ENCODE measurements at regions not wholly inside any gene's neighbourhood (a gene's known extent, or its start where the extent isn't known, plus 50 kb on each side); places are given as distances from the start of the nearest gene placed in this dataset.

DNA sequence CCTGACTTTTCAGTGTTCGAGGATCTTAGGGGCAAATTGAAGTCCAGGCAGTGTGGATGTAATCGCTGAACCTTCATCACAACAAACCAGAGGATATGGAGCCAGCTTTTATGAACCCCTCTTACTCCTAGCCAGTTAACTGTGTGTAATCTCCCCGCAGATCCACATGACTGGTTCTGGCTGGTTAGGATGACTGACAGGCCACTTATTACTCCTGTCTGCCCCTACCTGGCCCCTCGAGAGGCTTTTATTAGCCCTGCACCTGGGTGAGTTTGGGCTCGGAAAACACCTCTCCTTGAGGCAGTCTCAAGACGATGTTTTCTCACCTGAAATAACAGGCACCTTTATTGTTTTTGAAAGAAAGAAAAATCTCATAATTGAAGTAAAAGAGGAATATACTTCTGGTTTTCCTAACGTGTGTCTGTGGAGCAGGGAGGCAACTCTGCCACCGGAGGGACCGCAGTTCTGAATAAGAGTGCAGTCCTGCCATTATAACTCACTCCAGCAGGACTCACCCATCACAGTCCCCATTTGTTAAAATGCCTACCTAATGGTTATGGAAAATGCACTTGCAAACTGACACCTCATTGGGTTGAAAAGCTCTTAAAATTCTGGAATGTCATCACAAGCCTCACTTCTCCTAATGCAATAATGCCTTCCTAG lies 291.9 kb upstream of the N4BP1 start:
- no peak for DNase-seq (ENCODE audit: low spot score)
- peak; percentile 78 for ATAC-seq (ENCODE audit: low read depth)
- H3K4me1 ChIP-seq (ENCODE audit: insufficient read depth, poor library complexity, severe bottlenecking), result no peaks in the 10 kb centered on the region
- peaks cover 3% of the 10 kb centered on the region for H3K27me3 ChIP-seq (ENCODE audit: insufficient read depth, poor library complexity, severe bottlenecking)
- TF ChIP-seq, protein P1, sequence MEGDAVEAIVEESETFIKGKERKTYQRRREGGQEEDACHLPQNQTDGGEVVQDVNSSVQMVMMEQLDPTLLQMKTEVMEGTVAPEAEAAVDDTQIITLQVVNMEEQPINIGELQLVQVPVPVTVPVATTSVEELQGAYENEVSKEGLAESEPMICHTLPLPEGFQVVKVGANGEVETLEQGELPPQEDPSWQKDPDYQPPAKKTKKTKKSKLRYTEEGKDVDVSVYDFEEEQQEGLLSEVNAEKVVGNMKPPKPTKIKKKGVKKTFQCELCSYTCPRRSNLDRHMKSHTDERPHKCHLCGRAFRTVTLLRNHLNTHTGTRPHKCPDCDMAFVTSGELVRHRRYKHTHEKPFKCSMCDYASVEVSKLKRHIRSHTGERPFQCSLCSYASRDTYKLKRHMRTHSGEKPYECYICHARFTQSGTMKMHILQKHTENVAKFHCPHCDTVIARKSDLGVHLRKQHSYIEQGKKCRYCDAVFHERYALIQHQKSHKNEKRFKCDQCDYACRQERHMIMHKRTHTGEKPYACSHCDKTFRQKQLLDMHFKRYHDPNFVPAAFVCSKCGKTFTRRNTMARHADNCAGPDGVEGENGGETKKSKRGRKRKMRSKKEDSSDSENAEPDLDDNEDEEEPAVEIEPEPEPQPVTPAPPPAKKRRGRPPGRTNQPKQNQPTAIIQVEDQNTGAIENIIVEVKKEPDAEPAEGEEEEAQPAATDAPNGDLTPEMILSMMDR (IDR thresholded peaks at IDR 0.05; ENCODE audit: poor library complexity, severe bottlenecking), result peak; percentile 36
- H3K36me3 ChIP-seq (ENCODE audit: low read depth), result no peaks in the 10 kb centered on the region
- no peaks in the 10 kb centered on the region for H3K9me3 ChIP-seq (ENCODE audit: severe bottlenecking)
- no peak overlapping the region for H3K4me3 ChIP-seq (ENCODE audit: severe bottlenecking)
- H3K27ac ChIP-seq (ENCODE audit: poor library complexity, severe bottlenecking), result no peak overlapping the region

DNA sequence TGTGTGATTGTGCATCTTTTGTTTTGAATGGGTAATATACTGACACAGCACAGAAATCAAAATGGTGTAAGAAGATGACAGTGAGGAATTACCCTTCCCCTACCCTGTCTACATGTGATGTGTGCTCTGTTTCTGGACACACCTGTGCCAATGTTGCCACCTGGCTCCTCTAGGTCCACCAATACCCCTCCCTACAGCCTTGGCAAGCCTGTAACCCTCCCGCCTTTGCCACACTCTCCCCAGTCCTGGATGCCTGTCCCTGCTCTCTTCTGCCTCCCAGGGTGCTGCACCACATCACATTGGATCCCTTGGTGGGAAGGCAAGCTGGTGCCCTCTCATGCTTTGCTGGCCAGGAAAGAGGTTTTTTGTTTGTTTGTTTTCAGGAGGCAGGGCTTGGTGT lies 289.5 kb upstream of the N4BP1 start:
- ATAC-seq (ENCODE audit: low read depth), result no peak
- no peaks in the 10 kb centered on the region for H3K4me1 ChIP-seq (ENCODE audit: insufficient read depth, poor library complexity, severe bottlenecking)
- no peak for DNase-seq (ENCODE audit: low spot score)
- no peak overlapping the region for H3K27ac ChIP-seq (ENCODE audit: poor library complexity, severe bottlenecking)
- no peaks in the 10 kb centered on the region for H3K36me3 ChIP-seq (ENCODE audit: low read depth)
- H3K4me3 ChIP-seq (ENCODE audit: severe bottlenecking), result no peak overlapping the region
- TF ChIP-seq, protein P1 (IDR thresholded peaks at IDR 0.05; ENCODE audit: poor library complexity, severe bottlenecking), result no peak
- peaks cover 3% of the 10 kb centered on the region for H3K27me3 ChIP-seq (ENCODE audit: insufficient read depth, poor library complexity, severe bottlenecking)
- H3K9me3 ChIP-seq (ENCODE audit: severe bottlenecking), result no peaks in the 10 kb centered on the region

DNA sequence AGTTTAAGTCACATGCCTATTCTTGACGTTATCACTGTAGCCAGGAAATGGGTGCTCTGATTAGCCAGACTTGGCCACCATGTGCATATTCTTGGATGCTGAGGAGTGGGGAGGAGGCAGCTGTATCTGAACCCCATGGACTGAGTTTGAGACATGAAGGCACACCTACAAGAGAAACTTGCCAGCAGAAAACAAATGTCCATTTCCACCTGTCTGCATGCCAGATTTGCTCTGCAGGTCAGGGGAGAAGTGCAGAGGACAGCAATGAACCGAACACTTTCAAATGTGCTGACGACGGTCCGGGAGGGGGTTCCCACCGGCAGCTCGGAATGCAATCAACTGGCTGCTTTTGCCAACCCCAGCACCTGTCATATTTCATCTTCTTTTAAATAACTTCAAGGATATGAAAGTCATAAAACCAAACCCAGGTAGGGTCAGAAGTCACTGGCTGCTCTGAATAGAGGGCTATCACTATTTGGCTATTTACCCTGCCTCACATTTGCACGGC lies 287.8 kb upstream of the N4BP1 start:
- no peak for ATAC-seq (ENCODE audit: low read depth)
- Histone ChIP-seq H3K36me3 (ENCODE audit: low read depth) (no peaks in the 10 kb centered on the region), H3K4me3 (ENCODE audit: severe bottlenecking) (no peak overlapping the region)

DNA sequence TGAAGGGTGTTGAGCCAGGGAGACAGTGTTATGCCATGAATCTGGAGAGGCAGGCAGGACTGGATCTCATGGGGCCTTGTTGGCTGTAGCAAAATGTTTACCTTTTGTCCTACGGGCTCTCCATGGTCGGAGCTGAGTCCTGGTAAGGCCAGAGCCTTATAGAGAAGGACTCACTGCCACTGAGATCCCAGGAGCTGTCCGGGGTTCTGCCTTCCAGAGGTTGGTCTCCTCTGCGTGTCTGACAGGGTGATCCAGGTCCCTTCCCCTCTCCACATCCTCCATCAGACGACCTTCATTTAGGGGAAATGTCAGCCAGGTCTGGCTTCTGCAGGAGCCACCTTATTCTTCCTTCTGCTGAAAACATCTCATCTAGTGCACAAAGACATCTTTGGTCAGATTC lies 285.2 kb upstream of the N4BP1 start:
- TF ChIP-seq, protein P1 (IDR thresholded peaks at IDR 0.05; ENCODE audit: poor library complexity, severe bottlenecking), result no peak
- Histone ChIP-seq H3K4me1 (ENCODE audit: insufficient read depth, poor library complexity, severe bottlenecking) (no peaks in the 10 kb centered on the region), H3K36me3 (ENCODE audit: low read depth) (no peaks in the 10 kb centered on the region)

More for the DNA sequence above, 287.8 kb upstream of the N4BP1 start:
- Histone ChIP-seq H3K9me3 (ENCODE audit: severe bottlenecking) (no peaks in the 10 kb centered on the region), H3K27ac (ENCODE audit: poor library complexity, severe bottlenecking) (no peak overlapping the region), H3K27me3 (ENCODE audit: insufficient read depth, poor library complexity, severe bottlenecking) (peaks cover 3% of the 10 kb centered on the region), H3K4me1 (ENCODE audit: insufficient read depth, poor library complexity, severe bottlenecking) (no peaks in the 10 kb centered on the region)
- DNase-seq (ENCODE audit: low spot score), result no peak
- TF ChIP-seq, protein P1 (IDR thresholded peaks at IDR 0.05; ENCODE audit: poor library complexity, severe bottlenecking), result no peak

DNA sequence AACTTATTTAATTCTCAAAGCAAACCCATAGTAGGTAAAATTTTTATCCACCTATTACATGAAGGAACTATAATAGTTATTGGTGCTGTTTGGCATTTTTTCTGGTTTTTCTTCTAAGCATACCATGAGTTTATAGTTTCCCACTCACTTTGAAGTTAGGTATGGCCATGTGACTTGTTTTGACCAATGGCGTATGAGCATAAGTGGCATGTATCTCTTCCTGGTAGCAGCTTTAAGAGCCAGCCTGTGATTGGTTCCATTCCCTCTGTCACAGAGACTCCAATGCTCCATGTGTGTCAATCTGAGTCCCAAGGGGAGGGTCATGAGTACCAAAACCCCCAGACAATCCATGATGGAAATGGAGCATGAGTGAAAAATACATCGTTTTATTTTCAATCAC lies 282.9 kb upstream of the N4BP1 start:
- H3K36me3 ChIP-seq (ENCODE audit: low read depth), result no peaks in the 10 kb centered on the region
- no peak for DNase-seq (ENCODE audit: low spot score)
- H3K27me3 ChIP-seq (ENCODE audit: insufficient read depth, poor library complexity, severe bottlenecking), result no peaks in the 10 kb centered on the region
- H3K9me3 ChIP-seq (ENCODE audit: severe bottlenecking), result no peaks in the 10 kb centered on the region
- no peak for ATAC-seq (ENCODE audit: low read depth)
- H3K4me3 ChIP-seq (ENCODE audit: severe bottlenecking), result no peak overlapping the region
- H3K27ac ChIP-seq (ENCODE audit: poor library complexity, severe bottlenecking), result no peak overlapping the region
- TF ChIP-seq, protein P1 (IDR thresholded peaks at IDR 0.05; ENCODE audit: poor library complexity, severe bottlenecking), result no peak
- H3K4me1 ChIP-seq (ENCODE audit: insufficient read depth, poor library complexity, severe bottlenecking), result no peaks in the 10 kb centered on the region

More for the DNA sequence above, 285.2 kb upstream of the N4BP1 start:
- Histone ChIP-seq H3K27me3 (ENCODE audit: insufficient read depth, poor library complexity, severe bottlenecking) (no peaks in the 10 kb centered on the region), H3K4me3 (ENCODE audit: severe bottlenecking) (no peak overlapping the region), H3K27ac (ENCODE audit: poor library complexity, severe bottlenecking) (no peak overlapping the region), H3K9me3 (ENCODE audit: severe bottlenecking) (no peaks in the 10 kb centered on the region)
- DNase-seq (ENCODE audit: low spot score) (no peak), ATAC-seq (ENCODE audit: low read depth) (no peak)

Data from RWPE2 (cell line).